AG09309 (cell line): ENCODE measurements at regions not wholly inside any gene's neighbourhood (a gene's known extent, or its start where the extent isn't known, plus 50 kb on each side); places are given as distances from the start of the nearest gene placed in this dataset.

Experiments used
- DNase-seq: peaks from one replicate; pipeline ENCODE4 v3.0.0-alpha.2; 2010; ENCODE audit warnings: low read depth
- H3K4me3 ChIP-seq: 2 replicates; pipeline ENCODE4 v1.5.1; 2011; ENCODE audit warnings: mild to moderate bottlenecking, low read depth, low read length, moderate library complexity; ENCODE audit not compliant: control insufficient read depth
- TF ChIP-seq, protein P1 (sequence below): IDR thresholded peaks from 2 replicates; pipeline ENCODE4 v1.5.1; 2011; ENCODE audit warnings: mild to moderate bottlenecking, low read depth, low read length, inconsistent platforms; ENCODE audit not compliant: insufficient read depth, control insufficient read depth; ENCODE audit errors: missing control alignments

DNA sequence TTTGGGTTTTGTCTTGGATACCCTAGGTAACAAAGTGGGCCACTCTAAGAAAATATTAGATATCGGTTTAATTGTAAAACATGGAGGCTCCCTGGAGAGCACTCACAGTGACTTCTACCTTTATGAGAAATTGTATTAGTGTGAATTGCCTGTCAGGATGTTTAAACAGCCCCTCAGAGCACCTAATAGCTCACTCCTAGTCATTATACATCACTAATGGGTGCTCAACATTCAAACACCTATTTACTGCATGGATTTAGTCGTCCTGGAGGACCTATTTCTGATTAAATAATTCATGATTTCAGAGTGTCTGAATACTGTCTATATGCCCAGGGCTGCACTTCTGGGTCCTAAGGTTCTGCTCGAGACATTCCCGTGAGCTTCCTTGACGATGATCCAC is 430.2 kb upstream of the EEF2KMT start:
- TF ChIP-seq, protein P1, sequence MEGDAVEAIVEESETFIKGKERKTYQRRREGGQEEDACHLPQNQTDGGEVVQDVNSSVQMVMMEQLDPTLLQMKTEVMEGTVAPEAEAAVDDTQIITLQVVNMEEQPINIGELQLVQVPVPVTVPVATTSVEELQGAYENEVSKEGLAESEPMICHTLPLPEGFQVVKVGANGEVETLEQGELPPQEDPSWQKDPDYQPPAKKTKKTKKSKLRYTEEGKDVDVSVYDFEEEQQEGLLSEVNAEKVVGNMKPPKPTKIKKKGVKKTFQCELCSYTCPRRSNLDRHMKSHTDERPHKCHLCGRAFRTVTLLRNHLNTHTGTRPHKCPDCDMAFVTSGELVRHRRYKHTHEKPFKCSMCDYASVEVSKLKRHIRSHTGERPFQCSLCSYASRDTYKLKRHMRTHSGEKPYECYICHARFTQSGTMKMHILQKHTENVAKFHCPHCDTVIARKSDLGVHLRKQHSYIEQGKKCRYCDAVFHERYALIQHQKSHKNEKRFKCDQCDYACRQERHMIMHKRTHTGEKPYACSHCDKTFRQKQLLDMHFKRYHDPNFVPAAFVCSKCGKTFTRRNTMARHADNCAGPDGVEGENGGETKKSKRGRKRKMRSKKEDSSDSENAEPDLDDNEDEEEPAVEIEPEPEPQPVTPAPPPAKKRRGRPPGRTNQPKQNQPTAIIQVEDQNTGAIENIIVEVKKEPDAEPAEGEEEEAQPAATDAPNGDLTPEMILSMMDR = no peak

DNA sequence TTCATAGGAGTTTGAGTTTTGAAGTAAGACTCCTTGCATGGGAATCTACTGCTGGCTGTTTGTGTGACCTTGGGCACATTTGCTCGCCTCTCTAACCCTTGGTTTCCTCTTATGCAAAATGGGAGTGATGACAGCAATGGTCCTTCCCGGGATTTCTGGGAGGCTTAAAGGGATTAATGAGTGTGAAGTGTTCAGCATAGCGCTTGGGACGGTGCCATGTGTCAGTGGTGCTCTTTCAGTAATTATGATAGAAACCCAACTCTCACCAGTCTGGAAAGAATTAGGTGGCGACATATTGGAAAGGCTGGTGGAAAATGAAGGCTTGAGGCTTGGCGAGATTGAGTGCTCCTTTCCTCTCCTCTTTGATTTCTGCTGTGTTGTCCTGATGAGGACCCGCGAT is 429.2 kb upstream of the EEF2KMT start:
- TF ChIP-seq, protein P1 = no peak
- no peak overlapping the region for H3K4me3 ChIP-seq
- DNase-seq = no peak

More for the DNA sequence above, 430.2 kb upstream of the EEF2KMT start:
- DNase-seq = no peak
- H3K4me3 ChIP-seq = no peak overlapping the region

DNA sequence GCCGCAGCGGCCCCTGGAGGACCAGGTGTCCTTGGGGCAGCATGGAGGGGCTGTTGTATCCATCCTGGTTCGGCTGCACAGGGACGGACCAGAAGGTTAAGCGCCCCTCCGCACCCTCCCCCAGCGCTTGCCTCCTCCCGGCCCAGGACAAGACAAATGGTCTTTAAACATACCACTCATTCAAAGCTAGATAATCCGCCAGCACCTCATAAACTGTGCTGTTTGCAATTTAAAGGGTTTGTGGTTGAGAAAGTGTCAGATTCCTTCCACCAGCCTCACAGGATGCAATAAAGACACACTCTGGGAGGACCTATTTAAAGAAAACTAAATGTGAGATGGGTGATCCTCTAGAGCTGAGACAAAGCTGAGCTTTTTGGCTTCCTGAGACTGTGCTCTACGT is 426.2 kb upstream of the EEF2KMT start:
- no peak overlapping the region for H3K4me3 ChIP-seq
- DNase-seq = no peak
- TF ChIP-seq, protein P1 = no peak

DNA sequence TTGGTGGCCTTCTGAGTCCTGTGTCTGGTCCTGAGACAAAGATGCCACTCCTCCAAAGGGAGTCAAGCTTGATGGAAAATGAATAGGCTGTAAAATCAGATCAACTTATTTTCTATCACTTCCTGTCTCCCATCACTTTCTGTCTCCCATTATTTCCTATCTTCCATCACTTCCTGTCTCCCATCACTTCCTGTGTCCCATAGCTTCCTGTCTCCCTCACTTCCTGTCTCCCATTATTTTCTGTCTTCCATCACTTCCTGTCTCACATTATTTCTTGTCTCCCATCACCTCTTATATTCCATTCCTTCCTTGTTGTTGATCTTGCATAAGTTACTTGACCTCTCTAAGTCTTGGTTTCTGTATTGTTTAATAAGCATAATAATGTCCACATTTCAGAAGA is 418.5 kb upstream of the EEF2KMT start:
- no peak overlapping the region for H3K4me3 ChIP-seq
- no peak for DNase-seq
- TF ChIP-seq, protein P1 = no peak

DNA sequence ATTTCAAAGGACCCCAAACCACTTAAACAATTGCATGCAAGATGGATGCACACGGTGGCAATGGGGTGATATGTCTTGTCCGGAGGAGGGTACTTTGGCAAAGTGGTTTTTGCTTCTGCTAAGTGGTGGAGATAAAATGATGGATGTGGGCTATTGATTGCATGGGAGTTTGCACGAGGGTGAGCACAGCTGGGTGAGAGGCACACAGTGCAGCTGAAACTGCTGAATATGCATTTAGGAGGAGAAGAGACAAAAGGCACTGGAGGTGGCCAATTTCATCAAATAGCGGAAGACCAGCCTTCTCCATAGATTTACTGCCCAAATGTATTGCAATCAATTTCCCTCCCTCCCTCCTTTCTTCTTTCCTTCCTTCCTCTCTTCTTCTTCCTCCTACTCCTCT is 414.4 kb upstream of the EEF2KMT start:
- TF ChIP-seq, protein P1 = no peak
- no peak for DNase-seq
- no peak overlapping the region for H3K4me3 ChIP-seq

DNA sequence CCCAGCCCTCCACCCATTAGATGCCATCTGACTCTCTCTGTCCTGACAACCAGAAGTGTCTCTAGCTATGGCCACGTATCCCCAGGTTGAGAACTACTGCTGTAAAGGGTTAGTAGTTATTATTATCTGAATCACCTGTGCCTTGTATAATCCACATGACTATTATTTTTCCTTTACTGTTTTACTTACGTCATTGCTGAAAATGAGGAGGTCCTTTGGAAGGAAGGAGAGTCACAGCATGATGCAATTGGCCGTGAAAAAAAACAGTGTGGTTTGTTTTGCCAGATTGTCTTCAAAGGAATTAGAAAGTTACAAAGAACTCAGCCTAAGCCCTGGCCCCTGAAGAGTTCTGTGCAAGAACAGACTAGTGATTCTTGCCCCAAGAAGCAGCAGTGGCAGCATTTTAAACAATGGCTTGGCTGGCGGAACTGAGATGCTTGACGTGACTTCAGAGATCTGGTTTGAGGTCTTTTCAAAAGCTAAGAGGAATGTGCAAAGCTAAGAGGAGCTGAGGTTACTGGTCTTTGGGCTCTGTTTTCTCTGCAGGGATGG is 413.3 kb upstream of the EEF2KMT start:
- no peak for DNase-seq
- H3K4me3 ChIP-seq = no peak overlapping the region
- TF ChIP-seq, protein P1 = no peak

DNA sequence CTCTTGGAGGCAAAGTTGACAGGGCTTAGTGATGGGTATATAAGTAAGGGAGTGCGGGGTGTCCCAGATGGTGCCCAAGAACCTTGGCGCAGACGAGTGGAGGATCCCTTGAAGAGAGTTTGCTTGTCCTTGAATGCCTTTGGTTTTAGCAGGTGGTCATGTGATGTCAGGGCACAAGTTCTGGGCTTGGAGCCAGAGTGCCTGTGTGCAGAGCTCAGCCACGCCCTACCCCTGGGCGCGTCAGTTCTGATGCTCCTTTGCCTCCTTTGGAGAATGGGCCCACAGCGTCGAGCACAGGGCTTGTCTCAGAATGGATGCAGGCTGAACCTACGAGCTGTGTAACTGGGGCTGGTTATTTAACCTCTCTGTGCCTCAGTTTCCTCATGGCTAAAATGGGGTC is 412.2 kb upstream of the EEF2KMT start:
- H3K4me3 ChIP-seq = no peak overlapping the region
- no peak for DNase-seq
- TF ChIP-seq, protein P1 = no peak
